SHP77 (cell line): ENCODE measurements at regions not wholly inside any gene's neighbourhood (a gene's known extent, or its start where the extent isn't known, plus 50 kb on each side); places are given as distances from the start of the nearest gene placed in this dataset.

Experiments
- DNase-seq, 2 experiments: peaks; one replicate each; lab custom pipeline; 2025; lab: John Stamatoyannopoulos, UW

DNA sequence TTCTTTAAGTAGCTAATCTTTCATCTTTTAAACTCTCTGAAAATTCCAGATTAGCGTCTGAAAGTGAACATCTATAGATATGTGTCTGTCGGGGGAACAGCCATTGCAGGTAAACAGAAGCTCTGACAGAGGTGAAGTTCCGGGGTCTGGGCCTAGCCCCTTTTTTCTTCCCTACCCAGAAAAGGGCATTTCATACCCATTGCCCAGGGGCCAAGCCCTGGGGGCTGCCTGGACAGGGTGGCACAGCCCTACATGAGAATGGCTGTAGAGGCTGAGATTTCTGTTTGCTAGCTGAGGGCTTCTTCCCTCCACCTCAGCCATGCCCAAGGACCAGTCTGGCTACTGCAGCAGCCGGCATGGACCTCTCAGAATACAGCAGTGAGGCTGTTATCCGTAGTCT, 327.0 kb upstream of the PLET1 start:
- DNase-seq, result no peak

GRCh38 chr11:112588252-112588694, 327.6 kb upstream of the PLET1 start:
- DNase-seq, result peak; percentile 80 to 82

DNA sequence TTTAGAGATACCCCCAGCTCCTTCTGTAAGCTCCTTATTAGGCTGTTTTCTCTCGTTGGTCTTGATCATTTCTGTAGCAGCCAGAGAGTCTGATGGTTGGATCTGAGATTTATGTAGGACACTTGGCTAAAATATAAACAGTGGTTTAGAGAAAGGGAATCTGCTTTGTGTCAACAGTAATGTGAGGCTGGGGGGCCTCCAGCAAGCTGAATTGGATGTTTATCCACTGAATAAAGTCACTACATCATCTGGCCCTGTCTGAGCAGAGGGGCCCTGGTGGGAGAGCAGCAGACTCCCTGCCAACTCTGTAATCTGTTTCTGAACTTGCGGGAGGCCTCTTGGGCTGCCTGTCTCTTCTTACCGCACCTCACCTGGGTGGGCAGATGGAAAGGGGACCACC, 328.5 kb upstream of the PLET1 start:
- no peak for DNase-seq

DNA sequence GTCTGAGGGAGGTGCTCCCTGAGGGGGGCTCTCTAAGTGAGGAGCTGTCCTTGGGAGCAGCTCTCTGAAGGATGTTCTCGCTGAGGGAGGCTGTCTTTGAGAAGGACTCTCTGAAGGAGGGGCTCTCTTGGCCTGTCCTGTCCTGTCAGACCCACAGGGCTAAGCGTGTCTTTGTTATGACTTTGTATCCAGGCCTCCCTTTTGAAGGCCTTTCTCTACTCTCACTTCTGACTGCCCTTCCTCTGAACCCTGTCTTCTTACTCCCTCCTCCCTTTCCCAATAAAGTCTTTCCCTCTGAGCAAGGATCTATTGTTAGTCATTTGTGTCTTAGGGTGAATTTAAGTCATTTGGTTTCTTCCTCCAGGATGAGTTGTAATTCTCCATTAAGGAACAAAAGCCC, 330.1 kb upstream of the PLET1 start:
- DNase-seq, result no peak

DNA sequence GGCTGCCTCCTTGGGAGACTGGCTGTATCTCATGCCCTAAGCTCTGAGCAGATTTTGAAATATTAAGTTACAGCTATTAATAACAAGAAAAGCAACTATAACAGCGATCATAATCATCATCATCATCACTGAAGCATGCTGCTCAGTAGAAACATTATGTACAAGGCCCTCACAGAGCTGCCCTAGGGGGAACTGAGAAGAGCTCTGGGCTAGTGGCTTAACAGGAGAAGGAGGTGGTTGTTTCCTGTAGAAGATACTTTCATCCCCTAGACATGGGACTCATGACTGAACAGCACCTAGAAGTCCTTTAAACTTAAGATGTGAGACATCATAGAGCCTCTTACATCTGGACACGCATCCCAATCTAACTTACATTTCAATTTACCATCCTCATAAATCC, 332.8 kb upstream of the PLET1 start:
- no peak for DNase-seq

DNA sequence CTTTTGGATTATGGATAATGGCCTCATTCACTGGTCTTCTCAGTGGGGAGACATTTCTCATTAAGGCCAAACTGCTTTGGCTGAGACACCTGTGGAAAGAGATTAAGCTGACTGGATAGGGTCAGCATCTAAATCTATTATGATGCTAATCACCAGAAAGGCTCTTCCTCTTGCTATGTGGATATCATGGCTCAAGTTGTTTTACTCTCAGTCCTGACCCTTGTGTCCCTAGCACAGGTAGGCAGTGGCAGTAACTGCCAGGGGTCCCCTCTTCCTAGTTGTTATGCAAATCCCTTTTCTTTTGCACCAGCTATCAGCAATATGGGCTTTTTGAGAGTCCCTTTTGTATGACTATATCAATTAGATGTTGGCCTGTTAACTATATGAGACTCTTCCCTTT, 335.7 kb upstream of the PLET1 start:
- no peak for DNase-seq

GRCh38 chr11:112597286-112597790, 336.7 kb upstream of the PLET1 start:
- DNase-seq, result no peak

GRCh38 chr11:112599265-112599664, 338.6 kb upstream of the PLET1 start:
- no peak for DNase-seq

DNA sequence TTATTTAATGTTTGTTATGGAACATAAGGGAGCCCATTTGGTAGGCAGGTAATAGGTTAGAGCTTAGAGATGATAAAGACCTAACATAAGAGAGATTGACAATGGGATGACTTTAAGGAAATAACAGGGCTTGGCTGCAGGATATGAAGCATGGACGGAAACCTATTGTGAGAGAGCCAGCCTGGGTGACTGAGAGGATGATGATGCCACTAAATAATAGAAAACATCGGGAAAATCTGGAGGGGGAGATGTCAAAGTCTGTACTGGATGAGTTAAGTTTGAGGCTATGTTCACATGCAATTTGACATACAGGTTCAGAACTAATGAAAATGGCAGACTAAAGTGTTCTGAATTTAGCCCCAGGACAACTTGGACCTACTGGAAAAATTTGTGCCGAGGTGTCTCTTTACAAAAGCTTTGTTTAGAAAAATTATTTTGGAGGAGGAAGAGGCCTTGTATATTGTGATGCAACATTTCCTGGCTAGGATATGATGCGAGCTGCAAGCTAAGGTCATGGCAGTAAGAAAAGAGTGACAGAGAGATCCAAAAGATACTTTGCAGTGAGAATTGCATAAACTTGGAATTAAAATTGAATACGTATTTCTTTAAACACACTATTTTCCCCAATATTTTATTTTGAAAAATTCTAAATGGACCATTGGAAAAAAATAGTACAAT, 339.3 kb upstream of the PLET1 start:
- no peak for DNase-seq

- DNase-seq, result no peak
These were observed 344.5 kb upstream of the PLET1 start for GRCh38 chr11:112605093-112605666.

GRCh38 chr11:112606656-112607055, 346.0 kb upstream of the PLET1 start:
- no peak for DNase-seq

DNA sequence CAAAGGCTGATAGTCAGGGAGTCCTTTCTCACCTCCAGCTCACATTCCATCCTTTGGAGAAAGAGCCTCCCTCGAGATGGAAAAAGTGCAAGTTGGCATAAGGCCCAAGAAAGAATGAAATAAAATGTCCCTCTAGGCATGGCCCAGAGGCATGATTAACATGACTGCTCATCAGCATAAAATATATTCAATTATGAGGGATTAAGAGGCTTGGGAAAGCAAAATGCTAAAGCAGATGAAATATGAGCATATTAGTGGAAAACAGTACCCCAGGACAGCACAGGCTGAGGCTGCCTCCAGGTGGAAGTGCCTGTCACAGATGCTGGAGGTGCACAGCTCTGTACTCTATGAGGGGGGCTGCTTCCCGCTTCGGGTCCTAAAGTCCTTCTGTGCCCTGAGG, 347.8 kb upstream of the PLET1 start:
- DNase-seq, result no peak

DNA sequence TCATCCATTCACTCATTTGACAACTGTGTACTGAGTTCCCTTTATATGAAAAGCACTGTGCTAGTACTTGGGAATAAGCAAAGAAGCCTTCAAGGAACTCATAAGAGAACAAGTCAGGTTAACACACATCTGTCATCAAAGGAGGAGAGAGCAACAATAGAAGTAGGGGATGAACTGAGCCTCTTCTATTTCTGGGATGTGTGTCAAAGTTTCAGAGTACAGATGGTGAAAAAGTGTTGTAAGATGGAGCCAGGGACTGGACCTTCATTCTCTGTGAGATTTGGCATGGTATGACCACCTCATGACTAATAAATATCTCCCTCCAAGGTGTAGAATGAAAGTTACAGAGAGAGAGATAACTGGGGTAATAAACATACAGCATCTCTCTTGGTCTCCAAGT, 349.8 kb upstream of the PLET1 start:
- no peak for DNase-seq

DNA sequence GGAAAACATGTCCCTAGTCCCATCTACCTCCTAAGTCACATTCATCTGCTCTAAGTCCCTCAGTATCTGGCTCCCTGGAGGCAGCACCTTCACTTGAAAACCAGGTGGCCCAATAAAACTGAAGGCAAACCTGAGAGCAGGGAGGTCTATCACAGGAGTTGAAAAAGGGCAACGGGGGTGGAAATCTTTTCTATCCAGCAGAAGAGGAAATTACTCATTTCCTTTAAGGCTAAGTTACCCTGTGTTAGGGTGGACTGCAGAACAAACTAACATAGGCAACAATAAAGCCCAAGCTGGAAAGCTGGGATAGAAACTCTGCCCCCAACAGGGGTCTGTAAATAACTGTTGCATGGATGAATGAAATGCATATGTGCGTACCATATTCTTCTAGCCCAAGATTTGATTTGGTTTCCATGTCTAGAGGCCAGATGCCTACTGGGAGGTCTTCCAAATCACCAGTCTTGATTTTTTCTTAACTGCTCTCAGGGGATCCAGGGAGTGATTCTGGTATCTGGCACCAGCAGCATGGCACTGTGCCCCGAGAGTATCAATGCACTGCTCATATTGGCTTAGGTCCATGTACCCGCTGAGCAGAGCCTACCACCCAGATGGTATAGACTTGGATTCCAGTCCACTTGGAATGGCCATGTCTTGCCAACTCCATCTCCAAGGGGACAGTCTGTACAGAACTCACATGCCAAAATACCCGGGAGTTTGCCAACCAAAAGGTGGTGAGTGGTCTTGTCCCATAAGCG, 350.0 kb upstream of the NCAM1 start:
- DNase-seq, result no peak

- DNase-seq, result no peak
These were observed 349.4 kb upstream of the NCAM1 start for GRCh38 chr11:112611771-112612170.

GRCh38 chr11:112612250-112612849, 348.9 kb upstream of the NCAM1 start:
- DNase-seq, result peak in 1 of 2 experiments; percentile 3

- peak; percentile 5 to 52 for DNase-seq
These were observed 347.9 kb upstream of the NCAM1 start for GRCh38 chr11:112613051-112613972.

DNA sequence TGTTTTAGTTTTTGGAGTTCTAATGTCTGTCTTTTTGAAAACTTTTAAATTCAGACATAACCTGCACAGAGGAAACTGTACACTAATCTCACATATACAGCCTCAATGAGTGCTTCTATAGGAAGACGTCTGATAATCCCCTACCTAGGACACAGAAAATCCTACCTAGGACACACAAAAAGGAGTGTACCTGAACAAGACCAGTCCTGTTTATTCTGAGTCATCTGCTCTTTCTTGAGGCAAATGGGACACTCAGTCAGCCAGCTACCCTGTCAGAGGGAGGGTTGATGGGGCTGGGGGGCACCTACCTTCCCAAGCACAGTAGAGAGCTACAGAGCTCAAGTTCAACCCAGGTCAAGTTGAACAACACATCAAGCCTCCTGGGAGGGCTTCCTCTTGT, 346.6 kb upstream of the NCAM1 start:
- no peak for DNase-seq

DNA sequence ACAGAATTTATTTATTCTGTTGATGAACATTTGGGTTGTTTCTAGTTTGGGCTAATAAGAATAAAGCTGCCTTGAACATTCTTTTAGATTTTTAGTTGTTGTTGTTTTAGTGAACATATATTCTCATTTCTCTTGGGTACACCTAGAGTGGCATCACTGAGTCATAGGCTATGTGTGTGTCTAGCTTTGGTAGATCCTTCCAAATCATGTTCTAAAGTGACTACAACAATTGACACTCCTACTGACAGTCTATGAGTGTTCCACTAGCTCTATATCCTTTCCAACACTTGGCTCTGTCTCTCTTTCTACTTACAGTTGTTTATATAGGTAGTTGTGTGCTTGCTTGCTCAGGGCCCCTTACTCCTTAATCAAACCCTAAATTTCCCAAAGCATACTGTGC, 346.0 kb upstream of the NCAM1 start:
- DNase-seq, result no peak

DNA sequence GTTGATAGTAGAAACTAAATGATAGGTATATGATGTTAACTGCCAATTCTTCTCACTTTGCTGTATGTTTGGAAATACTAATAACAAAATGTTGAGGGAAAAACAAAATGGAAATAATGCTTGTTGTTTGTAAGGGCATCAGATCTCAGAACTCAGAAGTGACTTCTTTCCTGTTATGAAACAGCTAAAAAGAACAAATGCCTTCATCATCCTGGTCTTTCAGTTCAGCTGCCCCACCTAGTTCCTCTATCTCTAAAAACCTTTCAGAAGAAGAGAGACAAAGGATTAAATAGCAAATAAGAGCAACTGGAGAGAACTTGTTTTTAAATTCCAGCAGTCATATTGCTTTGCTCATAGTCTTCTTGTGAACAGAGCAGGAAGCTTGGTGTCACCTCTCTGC, 345.3 kb upstream of the NCAM1 start:
- DNase-seq, result no peak

DNA sequence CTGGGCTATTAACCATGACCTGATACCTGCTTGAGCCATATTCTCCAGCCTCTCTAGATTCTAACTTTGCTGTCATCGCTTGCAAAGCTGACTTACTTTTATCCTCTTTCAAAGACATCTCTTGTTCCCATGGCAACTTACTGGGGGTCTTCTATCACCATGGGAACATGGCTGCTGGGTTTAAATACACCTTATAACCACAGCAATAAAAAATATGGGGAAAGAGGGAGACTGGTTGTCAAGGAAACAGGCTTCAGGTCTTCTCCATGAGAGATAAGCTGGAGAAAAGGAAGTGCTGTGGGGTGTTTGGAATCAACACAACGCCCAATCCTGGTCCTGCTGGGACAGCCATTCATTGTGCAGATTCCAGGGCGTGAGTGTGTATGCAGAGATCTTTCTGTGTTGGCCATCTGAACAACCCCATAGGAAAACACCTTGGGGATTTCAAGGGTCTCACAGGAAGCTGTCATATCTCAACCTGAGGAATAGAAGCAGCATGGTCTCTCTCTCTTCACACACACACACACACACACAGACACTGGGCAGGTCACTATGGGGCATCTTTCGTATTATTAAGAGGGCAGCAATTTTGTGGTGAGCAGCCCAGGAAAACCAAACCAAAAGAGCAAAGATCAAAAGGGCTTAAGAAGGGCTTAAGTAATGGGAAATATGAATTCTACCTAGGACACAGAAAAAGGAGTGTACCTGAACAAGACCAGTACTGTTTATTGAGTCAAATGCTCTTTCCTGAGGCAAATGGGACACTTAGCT, 344.7 kb upstream of the NCAM1 start:
- DNase-seq, result no peak
